GM18909 (cell line): ENCODE measurements at regions not wholly inside any gene's neighbourhood (a gene's known extent, or its start where the extent isn't known, plus 50 kb on each side); places are given as distances from the start of the nearest gene placed in this dataset.
"Not testable (repeated sequence)": the region's sequence is repeated elsewhere in the genome, so short reads cannot be mapped to it uniquely, and the experiment has no call there.

Experiments
- ATAC-seq: cut with Tn5 transposase; IDR thresholded peaks from one replicate; pipeline ENCODE4 v1.9.1; 2021; ENCODE audit warnings: mild to moderate bottlenecking; ENCODE audit not compliant: unreplicated experiment, poor library complexity

- ATAC-seq, result no peak
Measured at GRCh38 chr10:90096196-90096595, 394.8 kb downstream of the KIF20B start.

GRCh38 chr10:90107581-90107980, 406.2 kb downstream of the KIF20B start:
- ATAC-seq, result not testable (repeated sequence)

DNA sequence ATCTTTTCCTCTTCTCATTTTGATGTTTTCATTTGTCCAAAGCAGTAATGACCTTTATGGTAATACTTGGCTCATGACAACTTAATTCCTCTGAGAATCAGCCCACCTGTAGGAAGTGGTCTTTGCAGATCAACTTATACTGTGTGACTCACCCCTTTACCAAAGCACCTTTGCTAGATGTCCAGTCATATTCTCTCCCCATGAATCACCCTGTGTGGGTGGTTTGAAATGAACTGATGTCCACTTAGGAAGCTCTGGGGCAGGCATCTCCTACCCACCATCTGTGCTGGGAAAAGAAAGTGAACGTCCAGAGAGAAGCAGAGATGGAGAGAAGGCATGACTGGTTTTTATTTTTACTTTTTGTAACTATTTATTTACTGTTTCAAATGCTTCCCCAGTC, 410.3 kb downstream of the KIF20B start:
- ATAC-seq, result no peak

GRCh38 chr10:90112681-90113080, 411.3 kb downstream of the KIF20B start:
- ATAC-seq, result no peak

DNA sequence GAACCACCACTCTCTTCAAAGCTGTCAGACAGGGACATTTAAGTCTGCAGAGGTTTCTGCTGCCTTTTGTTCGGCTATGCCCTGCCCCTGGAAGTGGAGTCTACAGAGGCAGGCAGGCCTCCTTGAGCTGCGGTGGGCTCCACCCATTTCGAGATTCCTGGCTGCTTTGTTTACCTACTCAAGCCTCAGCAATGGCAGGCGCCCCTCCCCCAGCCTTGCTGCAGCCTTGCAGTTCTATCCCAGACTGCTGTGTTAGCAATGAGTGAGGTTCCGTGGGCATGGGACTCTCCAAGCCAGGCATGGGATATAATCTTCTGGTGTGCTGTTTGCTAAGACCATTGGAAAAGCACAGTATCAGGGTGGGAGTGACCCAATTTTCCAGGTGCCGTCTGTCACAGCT, 417.2 kb downstream of the KIF20B start:
- ATAC-seq, result not testable (repeated sequence)

DNA sequence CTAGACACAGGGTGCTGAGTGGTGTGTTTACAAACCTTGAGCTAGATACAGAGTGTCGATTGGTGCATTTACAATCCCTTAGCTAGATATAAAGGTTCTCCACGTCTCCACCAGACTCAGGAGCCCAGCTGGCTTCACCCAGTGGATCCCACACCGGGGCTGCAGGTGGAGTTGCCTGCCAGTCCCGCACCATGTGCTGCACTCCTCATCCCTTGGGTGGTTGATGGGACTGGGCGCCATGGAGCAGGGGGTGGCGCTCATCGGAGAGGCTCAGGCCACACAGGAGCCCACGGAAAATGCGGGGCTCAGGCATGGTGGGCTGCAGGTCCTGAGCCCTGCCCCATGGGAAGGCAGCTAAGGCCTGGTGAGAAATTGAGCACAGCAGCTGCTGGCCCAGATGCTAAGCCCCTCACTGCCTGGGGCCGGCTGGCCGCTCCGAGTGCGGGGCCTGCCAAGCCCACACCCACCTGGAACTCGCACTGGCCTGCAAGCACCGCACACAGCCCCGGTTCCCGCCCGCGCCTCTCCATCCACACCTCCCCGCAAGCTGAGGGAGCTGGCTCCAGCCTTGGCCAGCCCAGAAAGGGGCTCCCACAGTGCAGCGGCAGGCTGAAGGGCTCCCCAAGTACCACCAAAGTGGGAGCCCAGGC, 418.4 kb downstream of the KIF20B start:
- ATAC-seq, result not testable (repeated sequence)

DNA sequence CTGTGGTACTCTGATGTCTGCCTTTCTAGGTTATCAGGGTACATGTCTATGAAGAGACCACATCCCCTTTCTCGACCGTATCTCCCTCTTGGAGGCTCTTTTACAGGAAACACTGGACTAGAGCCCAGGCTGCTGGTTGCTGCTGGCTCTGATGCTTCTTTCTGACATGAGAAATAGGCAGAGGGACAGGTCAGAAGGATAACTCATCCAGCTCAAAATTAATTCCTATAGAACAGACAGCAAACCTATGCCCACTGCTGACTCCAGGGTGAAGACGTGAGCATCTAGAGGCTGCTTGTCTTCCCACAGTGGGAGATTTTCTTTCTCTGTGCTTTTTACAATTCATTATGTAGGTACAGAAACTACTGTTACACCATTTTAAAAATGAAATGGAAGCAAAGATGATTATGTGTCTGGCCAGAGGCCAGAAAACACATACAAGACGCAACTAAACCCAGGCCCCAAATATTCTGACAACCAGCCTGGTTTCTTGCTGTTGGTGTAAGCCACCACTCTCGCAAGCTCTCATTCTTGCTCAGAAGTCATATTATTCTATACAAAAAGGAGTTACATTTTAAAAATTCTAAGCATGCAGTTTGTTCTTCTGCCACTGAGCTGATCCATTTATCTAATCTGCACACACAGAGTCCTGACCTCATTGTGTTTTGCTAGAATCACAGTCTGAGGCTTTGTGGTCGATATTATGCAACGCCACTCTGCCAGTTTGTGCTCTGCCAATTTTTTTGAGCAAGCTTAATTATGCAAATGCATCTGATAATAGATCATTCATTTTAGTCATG, 424.3 kb downstream of the KIF20B start:
- no peak for ATAC-seq

- ATAC-seq, result no peak
Measured at GRCh38 chr10:90126256-90126595, 424.8 kb downstream of the KIF20B start.

- ATAC-seq, result peak; percentile 82
Measured at GRCh38 chr10:90130321-90131086, 429.1 kb downstream of the KIF20B start.

GRCh38 chr10:90133606-90134005, 432.2 kb downstream of the KIF20B start:
- ATAC-seq, result no peak

DNA sequence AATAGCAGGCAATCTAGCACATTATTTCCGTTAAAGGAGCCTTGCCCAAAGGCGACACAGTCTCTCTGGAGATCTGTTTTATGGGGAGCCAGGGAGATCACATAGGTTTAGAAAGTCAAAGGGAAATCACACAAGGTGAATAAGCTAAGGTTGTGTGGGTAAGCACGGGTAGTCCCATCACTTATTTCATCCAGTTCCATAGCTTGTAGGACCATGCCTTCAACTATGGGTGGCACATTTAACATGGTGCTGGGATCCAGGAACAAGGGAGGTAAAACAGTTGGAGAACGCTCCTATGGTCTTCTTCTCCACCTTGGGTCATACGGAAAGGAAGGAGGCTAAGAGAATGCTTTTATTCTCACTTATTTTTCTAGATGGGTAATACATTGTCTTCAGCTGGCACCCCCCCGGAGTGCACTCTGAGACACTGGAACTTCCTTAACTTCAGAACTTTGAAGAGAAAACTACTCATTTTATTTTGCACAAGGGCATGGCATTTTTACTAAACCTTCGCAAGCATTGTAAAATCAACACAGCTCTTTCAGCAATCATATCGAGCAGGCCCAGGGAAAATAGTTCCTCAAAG, 435.4 kb downstream of the KIF20B start:
- no peak for ATAC-seq

DNA sequence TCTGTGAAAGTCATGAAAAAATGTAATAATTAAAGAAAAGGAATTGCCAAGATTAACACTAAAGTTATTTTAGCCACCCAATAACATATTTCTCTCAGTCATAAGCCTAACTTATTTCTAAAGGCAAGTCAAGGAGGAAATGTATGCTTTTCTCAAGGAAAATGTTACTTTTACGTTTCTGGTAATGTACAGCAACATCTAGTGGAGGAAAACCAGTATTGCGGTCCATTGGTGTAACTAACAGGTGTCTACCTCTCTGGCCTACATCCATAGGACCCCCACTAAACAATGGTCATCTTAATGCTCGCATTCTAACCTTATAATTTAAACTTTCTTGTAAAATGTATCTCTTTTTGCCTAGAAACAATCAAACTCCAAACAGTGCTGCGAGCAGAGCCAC, 437.5 kb downstream of the KIF20B start:
- ATAC-seq, result no peak

GRCh38 chr10:90141791-90142190, 440.4 kb downstream of the KIF20B start:
- no peak for ATAC-seq

DNA sequence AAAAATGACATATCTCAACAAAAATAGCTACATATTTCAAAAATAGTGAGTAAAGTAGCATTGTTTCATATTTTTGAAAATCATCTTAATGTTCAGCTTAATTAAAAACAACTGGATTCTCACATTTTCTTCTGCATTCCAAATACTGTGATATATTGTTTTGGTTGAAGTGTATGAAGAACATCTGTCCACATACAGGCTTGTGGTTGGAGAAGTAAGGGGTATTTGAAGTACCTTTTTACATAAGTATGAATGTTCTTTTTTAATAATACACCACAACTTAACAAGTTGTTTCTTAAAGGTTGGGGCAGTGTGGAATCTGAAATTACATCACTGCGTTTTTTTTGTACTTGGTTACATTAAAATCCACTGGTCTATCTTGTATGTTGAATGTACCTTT, 442.5 kb downstream of the KIF20B start:
- no peak for ATAC-seq

GRCh38 chr10:90148116-90148855, 446.9 kb downstream of the KIF20B start:
- no peak for ATAC-seq

GRCh38 chr10:90149563-90149962, 448.2 kb downstream of the KIF20B start:
- ATAC-seq, result no peak

- ATAC-seq, result no peak
Measured at GRCh38 chr10:90162271-90162853, 461.0 kb downstream of the KIF20B start.

DNA sequence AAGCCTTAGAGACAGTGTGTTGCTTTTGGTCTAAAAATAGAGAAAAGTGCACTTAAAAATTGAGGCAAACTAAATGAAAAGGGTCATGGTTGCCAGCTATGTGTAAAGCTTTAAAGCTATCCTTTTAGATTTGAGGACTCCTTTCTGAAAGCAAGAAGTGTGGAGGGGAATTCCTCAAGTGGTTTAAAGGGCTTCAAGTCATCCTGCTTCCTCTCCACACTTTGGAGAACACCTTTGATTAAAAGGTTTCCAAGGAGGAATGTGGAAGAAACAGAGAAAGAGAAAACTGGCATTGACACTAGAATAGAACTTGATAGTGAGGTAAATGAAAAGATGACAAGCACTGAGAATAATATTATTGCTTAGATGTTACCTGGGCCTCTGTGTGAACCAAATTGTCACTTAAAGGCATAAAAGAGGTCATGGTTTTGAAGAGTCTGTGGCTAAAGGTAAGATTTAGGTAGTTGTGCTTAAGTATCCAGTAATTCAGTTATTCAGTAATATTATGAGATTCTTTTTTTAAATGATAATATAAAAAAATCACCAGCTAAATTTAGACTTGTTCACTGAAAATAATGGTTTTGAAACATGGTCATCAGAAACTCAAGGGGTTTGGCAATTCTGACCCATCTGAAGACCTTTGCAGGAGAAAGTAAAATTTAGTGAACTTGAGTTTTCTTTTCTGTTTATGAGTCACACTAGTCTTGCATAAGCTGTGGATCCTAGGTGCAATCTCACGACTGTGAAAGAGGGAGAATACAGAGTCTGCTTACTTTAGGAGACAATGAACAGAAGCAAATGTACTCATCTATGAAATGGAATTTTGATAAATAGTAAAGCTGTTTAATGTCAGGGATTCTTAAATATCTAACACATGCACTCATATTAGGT, 466.0 kb downstream of the KIF20B start:
- ATAC-seq, result no peak

- ATAC-seq, result no peak
Measured at GRCh38 chr10:90168244-90168643, 466.9 kb downstream of the KIF20B start.
